GM20000 (cell line): ENCODE measurements at regions not wholly inside any gene's neighbourhood (a gene's known extent, or its start where the extent isn't known, plus 50 kb on each side); places are given as distances from the start of the nearest gene placed in this dataset.

Experiments
- DNase-seq: peaks from one replicate; pipeline ENCODE4 v3.0.0; 2012; ENCODE audit warnings: low spot score
- TF ChIP-seq, protein P1 (sequence below): IDR thresholded peaks from 2 replicates; pipeline ENCODE4 v1.5.1; 2012; ENCODE audit warnings: mild to moderate bottlenecking, control low read depth; ENCODE audit errors: extremely low read depth, missing control alignments

DNA sequence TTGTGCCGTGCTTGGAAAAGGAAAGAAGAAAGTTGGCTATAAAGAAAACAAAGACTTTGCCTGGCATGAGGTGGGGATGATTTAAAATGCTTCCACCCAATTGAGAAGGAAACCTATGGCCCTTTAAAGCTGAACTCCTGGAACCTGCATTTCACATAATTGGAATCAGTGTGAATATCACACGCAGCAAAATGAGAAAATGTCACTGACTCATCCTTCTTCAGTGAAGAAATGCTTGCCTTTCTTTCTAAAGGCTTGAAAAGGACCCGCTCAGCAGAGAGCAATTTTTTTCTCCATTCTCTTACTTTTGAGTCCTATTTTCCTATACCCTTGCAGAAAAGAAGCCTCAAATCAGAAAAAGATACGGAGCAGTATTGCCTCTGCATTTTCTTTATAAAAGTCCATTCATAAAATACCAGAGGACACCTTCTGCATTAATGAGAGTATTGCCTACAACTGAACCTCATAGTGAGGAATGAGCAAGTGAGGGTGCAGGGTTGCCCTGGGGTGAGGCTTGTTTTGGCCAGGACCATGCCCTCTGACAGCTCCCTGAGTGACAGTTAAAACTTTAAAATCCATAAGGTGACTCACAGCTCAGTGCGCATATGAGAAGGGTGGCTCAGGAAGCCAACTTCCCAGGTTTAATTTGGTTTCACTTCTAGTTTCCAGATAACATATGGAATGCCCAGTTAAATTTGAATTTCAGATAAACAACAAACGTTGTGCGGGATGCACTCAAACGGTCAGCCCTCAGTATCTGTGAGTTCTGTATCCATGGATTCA is 191.9 kb upstream of the GYPC start:
- TF ChIP-seq, protein P1, sequence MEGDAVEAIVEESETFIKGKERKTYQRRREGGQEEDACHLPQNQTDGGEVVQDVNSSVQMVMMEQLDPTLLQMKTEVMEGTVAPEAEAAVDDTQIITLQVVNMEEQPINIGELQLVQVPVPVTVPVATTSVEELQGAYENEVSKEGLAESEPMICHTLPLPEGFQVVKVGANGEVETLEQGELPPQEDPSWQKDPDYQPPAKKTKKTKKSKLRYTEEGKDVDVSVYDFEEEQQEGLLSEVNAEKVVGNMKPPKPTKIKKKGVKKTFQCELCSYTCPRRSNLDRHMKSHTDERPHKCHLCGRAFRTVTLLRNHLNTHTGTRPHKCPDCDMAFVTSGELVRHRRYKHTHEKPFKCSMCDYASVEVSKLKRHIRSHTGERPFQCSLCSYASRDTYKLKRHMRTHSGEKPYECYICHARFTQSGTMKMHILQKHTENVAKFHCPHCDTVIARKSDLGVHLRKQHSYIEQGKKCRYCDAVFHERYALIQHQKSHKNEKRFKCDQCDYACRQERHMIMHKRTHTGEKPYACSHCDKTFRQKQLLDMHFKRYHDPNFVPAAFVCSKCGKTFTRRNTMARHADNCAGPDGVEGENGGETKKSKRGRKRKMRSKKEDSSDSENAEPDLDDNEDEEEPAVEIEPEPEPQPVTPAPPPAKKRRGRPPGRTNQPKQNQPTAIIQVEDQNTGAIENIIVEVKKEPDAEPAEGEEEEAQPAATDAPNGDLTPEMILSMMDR: no peak
- DNase-seq: no peak

DNA sequence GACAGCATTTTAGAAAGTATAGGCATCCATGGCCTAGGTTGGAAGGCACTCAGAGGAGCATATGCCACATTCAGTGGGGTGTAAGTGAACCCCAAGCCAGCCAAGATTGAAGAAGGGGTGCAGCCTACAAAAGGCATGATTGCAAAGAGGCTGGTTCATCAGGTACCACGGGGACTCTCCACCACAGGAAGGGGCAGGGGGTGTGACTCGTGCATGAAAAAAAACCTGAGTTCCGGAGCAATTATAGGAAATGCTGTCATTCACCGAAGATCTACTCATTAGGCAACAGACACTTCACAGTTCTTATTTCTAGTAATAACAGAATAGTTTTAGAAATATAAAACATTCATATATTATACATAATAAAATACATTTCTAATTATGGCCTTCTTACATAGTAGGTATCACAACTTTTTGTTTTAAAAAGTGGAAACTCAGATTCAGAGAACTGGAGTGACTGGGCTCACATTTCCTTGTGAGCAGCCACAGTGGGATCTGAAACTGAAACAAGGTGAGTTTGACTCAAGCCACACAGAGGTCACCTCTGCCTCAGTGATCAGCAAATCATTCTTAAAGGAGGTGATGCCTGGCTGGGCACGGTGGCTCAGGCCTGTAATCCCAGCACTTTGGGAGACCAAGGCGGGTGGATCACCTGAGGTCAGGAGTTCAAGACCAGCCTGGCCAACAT is 188.4 kb upstream of the GYPC start:
- TF ChIP-seq, protein P1: no peak
- peak; percentile 19 for DNase-seq

DNA sequence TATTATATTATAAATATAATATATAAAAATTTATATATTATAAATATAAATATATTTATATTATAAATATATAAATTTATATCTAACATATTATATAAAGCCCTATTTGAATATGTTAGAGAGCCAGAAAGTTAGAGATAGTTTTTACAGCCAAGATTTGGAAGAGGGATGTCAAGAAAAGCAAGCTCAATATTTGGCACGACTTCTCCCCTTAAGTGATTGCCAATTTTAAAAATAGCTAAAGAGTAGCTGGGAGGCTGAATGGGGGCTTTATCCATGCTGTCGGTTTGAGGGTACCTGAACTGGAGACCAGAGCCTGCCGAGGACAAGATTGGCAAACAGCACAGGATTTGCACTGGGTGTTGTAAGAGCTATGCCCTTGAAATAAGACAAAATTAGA is 180.9 kb upstream of the GYPC start:
- TF ChIP-seq, protein P1: no peak
- no peak for DNase-seq

DNA sequence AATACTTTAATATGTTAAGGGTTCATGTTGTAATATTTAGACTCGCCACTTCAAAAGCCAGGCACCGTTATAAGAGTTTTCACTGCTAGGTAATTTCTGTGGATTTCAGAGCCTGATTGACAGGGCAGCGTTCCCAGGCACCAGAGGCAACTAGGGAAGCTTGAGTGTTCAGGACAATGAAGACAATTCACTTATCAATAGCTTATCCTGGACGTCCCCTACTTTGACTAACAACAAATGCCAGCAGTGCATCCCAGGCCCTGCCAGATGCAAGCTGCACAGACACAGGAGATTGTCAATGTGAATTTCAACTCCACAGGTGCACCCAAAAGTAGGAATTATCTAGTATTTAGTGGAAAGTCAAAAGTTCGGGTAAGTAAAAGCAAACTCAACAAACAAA is 179.3 kb upstream of the GYPC start:
- DNase-seq: no peak
- TF ChIP-seq, protein P1: no peak

- no peak for DNase-seq
- TF ChIP-seq, protein P1: no peak
Observed at GRCh38 chr2:126480033-126480432, 175.9 kb upstream of the GYPC start.

DNA sequence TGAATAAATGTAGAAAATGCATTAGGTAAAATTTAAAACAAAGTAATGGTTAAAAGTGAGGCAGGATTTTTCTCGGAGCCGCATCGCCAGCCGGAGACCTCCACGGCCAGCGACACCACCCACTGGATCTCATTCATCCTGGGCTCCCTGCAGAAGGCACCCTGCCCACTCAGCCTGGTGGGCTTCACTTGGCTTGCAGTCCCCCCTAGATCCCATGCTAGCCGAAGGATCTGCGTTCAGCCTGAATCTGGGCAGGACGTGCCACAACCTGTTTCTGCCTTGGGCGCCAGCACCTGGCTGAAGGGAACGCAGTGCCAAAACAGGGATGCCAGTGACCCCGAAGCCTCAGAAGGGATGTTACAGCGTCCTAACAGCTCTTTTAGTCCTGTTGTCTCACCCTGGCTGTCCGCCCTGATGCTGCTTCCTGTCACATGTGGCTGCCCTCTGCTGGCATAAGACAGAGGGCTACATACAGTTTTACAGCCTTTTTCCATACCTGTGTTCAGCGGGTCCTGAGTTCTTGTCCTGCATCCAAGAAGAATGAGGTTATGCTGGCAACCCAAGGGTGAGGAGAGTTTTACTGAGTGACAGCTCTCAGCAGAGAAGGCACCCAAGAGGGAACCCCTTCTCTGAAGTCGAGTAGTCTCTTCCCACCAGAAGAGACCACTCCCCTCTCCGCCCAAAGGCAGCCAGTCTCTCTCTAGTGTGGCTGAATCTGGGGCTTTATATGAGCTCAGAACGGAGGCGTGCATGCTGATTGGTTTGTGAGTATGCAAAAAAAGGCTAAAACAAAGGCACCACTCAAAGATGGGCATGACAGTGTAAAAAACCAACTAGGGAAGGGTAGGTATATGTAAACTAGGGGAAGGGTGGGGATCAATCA is 173.1 kb upstream of the GYPC start:
- TF ChIP-seq, protein P1: no peak
- no peak for DNase-seq
